ENCODE measurements at regions not wholly inside any gene's neighbourhood (a gene's known extent, or its start where the extent isn't known, plus 50 kb on each side); places are given as distances from the start of the nearest gene placed in this dataset.
"Not testable (repeated sequence)": the region's sequence is repeated elsewhere in the genome, so short reads cannot be mapped to it uniquely, and the experiment has no call there.

GRCh38 chr1:29409616-29410015, 173.3 kb downstream of the PTPRU start:
- no peak for ATAC-seq
- Histone ChIP-seq H3K9me3 (no peaks in the 10 kb centered on the region), H3K27ac (no peak overlapping the region), H3K4me3 (no peak overlapping the region), H3K4me2 (no peak overlapping the region), H3K4me1 (no peaks in the 10 kb centered on the region)
- DNase-seq (ENCODE audit: low read depth in 1 of 2, low spot score in 1 of 2) = no peak
- CTCF ChIA-PET = no interaction called here
- no peak for TF ChIP-seq HOXB13 (CRISPR knock-in tag; IDR thresholded peaks at IDR 0.05; ENCODE audit: low read depth)
- TF ChIP-seq PHF8 (IDR thresholded peaks at IDR 0.05; ENCODE audit: borderline replicate concordance, low read depth) = no peak
- no peak for TF ChIP-seq NR3C1 (IDR thresholded peaks at IDR 0.05)
- TF ChIP-seq E2F6 (IDR thresholded peaks at IDR 0.05; ENCODE audit: borderline replicate concordance, low read depth) = no peak
- TF ChIP-seq, protein P1, sequence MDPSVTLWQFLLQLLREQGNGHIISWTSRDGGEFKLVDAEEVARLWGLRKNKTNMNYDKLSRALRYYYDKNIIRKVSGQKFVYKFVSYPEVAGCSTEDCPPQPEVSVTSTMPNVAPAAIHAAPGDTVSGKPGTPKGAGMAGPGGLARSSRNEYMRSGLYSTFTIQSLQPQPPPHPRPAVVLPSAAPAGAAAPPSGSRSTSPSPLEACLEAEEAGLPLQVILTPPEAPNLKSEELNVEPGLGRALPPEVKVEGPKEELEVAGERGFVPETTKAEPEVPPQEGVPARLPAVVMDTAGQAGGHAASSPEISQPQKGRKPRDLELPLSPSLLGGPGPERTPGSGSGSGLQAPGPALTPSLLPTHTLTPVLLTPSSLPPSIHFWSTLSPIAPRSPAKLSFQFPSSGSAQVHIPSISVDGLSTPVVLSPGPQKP (IDR thresholded peaks at IDR 0.05; ENCODE audit: low read depth, low read length) = no peak
- no peak for TF ChIP-seq JUN (IDR thresholded peaks at IDR 0.05)
- TF ChIP-seq POLR2AphosphoS2 (conservative IDR thresholded peaks at IDR 0.05; ENCODE audit: low read length) = no peak
- TF ChIP-seq ATOH8 (CRISPR knock-in tag; IDR thresholded peaks at IDR 0.05; ENCODE audit: low read depth) = no peak
- no peak for TF ChIP-seq CEBPB (IDR thresholded peaks at IDR 0.05)
- no peak for TF ChIP-seq FOXS1 (CRISPR knock-in tag; IDR thresholded peaks at IDR 0.05)
- TF ChIP-seq SMC3 (IDR thresholded peaks at IDR 0.05) = no peak
- POLR2A ChIA-PET = no interaction called here
- WGBS (ENCODE audit: missing lambda C conversion rate) = 0% methylated on average over 2 of the region's 2 CpGs
- FAIRE-seq = no peak

DNA sequence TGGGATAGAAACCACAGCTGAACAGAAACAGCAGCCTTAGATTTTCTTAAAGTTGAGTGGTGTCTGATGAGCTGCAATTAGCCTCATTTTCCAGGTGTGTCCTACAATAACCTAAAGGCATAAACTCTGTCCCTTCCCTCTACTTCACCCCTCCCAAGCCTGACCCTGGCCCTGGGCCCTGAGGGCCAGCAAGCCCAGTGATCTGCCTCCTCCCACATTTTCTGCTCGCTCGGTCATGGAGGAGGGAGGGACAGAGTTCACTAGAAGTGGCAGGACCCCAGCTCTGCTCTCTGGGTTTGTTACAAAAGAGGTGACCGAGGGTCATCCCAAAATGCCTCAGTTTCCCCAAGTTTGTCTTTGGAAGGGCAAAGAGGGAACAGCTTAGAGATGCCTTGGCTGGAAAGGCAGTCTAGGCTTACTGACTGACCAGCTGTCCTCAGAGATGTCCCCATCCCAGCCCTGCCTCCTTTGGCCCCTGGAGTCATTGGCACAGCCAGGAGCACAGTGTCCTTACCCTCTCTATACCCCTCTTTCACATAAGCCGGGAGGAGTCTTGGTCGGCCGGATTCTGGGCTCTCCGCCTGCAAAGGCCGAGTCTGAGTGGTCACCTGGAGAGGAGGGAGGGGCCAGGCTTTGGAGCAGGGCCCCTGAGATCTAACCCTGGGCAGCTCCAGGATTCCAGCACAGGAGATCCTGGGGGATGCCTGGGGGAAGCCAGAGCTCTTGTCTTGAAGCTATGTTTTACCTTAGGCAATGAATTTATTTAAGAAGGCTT, 172.7 kb downstream of the PTPRU start:
- 29% methylated on average over 8 of the region's 8 CpGs for WGBS (ENCODE audit: missing lambda C conversion rate)
- POLR2A ChIA-PET = no interaction called here
- ATAC-seq (no peak), FAIRE-seq (no peak), DNase-seq (ENCODE audit: low read depth in 1 of 2, low spot score in 1 of 2) (no peak)
- Histone ChIP-seq H3K4me1 (no peaks in the 10 kb centered on the region), H3K9me3 (no peaks in the 10 kb centered on the region), H3K4me3 (no peak overlapping the region), H3K27ac (no peak overlapping the region), H3K4me2 (no peak overlapping the region)
- CTCF ChIA-PET = no interaction called here
- TF ChIP-seq RARB (CRISPR knock-in tag; IDR thresholded peaks at IDR 0.05) = no peak
- TF ChIP-seq RNF2 (IDR thresholded peaks at IDR 0.05; ENCODE audit: borderline replicate concordance, low read depth) = no peak

DNA sequence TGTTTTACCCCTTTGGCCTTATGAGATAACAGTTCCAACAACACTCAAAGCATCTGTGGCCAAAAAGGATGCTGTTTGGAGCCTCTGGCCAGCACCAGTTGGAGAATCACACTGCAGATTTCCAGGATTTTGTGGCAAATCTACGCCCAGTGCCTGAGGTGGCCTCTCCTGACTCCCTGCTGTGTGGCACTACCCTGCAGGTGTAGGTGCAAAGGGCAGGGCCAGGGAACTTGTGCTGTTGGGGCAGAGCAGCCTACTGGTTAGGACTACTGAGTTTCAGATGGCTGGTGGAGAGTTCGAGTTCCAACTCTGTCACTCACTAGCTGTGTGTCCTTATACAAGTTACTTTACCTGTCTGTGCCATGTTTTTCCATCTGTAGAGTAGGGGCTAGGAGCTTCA, 170.5 kb downstream of the PTPRU start:
- no peak for FAIRE-seq
- TF ChIP-seq FOXS1 (CRISPR knock-in tag; IDR thresholded peaks at IDR 0.05) (no peak), CEBPB (IDR thresholded peaks at IDR 0.05) (no peak), ESRRA (IDR thresholded peaks at IDR 0.05; ENCODE audit: borderline replicate concordance, low read length) (no peak), CBX2 (IDR thresholded peaks at IDR 0.05; ENCODE audit: borderline replicate concordance, low read depth) (no peak), MAFK (IDR thresholded peaks at IDR 0.05; ENCODE audit: partially characterized antibody) (no peak), ZFP36 (IDR thresholded peaks at IDR 0.05; ENCODE audit: borderline replicate concordance, partially characterized antibody) (no peak), BCL3 (IDR thresholded peaks at IDR 0.05) (no peak), JUN (IDR thresholded peaks at IDR 0.05) (no peak), RAD21 (conservative IDR thresholded peaks at IDR 0.05 in 1 of 2, IDR thresholded peaks at IDR 0.05 in 1 of 2) (no peak), HOXB5 (CRISPR knock-in tag; IDR thresholded peaks at IDR 0.05) (no peak), RARB (CRISPR knock-in tag; IDR thresholded peaks at IDR 0.05) (no peak), EP300 (IDR thresholded peaks at IDR 0.05) (no peak), RFX5 (IDR thresholded peaks at IDR 0.05) (no peak), GATA3 (IDR thresholded peaks at IDR 0.05; ENCODE audit: borderline replicate concordance) (no peak)
- Histone ChIP-seq H3K9me3 (no peaks in the 10 kb centered on the region), H3K27ac (no peak overlapping the region), H3K4me2 (no peak overlapping the region), H3K4me1 (no peaks in the 10 kb centered on the region), H3K4me3 (no peak overlapping the region)
- ChIA-PET CTCF (no interaction called here), POLR2A (no interaction called here)
- WGBS (ENCODE audit: missing lambda C conversion rate) = 8% methylated on average over 2 of the region's 2 CpGs
- ATAC-seq = no peak
- DNase-seq (ENCODE audit: low read depth in 1 of 2, low spot score in 1 of 2) = no peak

DNA sequence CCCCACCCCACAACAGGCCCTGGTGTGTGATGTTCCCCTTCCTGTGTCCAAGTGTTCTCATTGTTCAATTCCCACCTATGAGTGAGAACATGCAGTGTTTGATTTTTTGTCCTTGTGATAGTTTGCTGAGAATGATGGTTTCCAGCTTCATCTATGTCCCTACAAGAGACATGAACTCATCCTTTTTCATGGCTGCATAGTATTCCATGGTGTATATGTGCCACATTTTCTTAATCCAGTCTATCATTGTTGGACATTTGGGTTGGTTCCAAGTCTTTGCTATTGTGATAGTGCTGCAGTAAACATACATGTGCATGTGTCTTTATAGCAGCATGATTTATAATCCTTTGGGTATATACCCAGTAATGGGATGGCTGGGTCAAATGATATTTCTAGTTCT, 163.9 kb downstream of the PTPRU start:
- ATAC-seq; POLR2A ChIA-PET; H3K4me3 ChIP-seq; CTCF ChIA-PET; DNase-seq (ENCODE audit: low read depth in 1 of 2, low spot score in 1 of 2); H3K4me1 ChIP-seq; H3K9me3 ChIP-seq; H3K4me2 ChIP-seq; FAIRE-seq; H3K27ac ChIP-seq: not testable (repeated sequence)
